ENCODE measurements at regions not wholly inside any gene's neighbourhood (a gene's known extent, or its start where the extent isn't known, plus 50 kb on each side); places are given as distances from the start of the nearest gene placed in this dataset.

- no peak for DNase-seq (ENCODE audit: low spot score)
- no peak for TF ChIP-seq CTCF (IDR thresholded peaks at IDR 0.05; ENCODE audit: borderline replicate concordance, control extremely low read depth, extremely low read depth, insufficient read depth, missing control alignments)
- in situ Hi-C loops (cut with MboI; ENCODE audit: low sequenced_read_pairs, unreplicated experiment), result no loop called here
Observed at GRCh38 chr12:131418121-131418520, 292.8 kb upstream of the SFSWAP start.

- in situ Hi-C loops (cut with MboI; ENCODE audit: low sequenced_read_pairs, unreplicated experiment), result no loop called here
- no peak for DNase-seq (ENCODE audit: low spot score)
- TF ChIP-seq CTCF (IDR thresholded peaks at IDR 0.05; ENCODE audit: borderline replicate concordance, control extremely low read depth, extremely low read depth, insufficient read depth, missing control alignments), result no peak
Observed at GRCh38 chr12:131418884-131419283, 292.0 kb upstream of the SFSWAP start.

- in situ Hi-C loops (cut with MboI; ENCODE audit: low sequenced_read_pairs, unreplicated experiment), result no loop called here
- no peak for DNase-seq (ENCODE audit: low spot score)
Observed at GRCh38 chr12:131420867-131421447, 289.9 kb upstream of the SFSWAP start.

GRCh38 chr12:131421509-131422186, 289.2 kb upstream of the SFSWAP start:
- in situ Hi-C loops (cut with MboI; ENCODE audit: low sequenced_read_pairs, unreplicated experiment), result no loop called here
- TF ChIP-seq CTCF (IDR thresholded peaks at IDR 0.05; ENCODE audit: borderline replicate concordance, control extremely low read depth, extremely low read depth, insufficient read depth, missing control alignments), result no peak
- DNase-seq (ENCODE audit: low spot score), result no peak

More at GRCh38 chr12:131420867-131421447, 289.9 kb upstream of the SFSWAP start:
- TF ChIP-seq CTCF (IDR thresholded peaks at IDR 0.05; ENCODE audit: borderline replicate concordance, control extremely low read depth, extremely low read depth, insufficient read depth, missing control alignments), result no peak

- no peak for TF ChIP-seq CTCF (IDR thresholded peaks at IDR 0.05; ENCODE audit: borderline replicate concordance, control extremely low read depth, extremely low read depth, insufficient read depth, missing control alignments)
- DNase-seq (ENCODE audit: low spot score), result no peak
- in situ Hi-C loops (cut with MboI; ENCODE audit: low sequenced_read_pairs, unreplicated experiment), result no loop called here
Observed at GRCh38 chr12:131422187-131422520, 288.7 kb upstream of the SFSWAP start.

- in situ Hi-C loops (cut with MboI; ENCODE audit: low sequenced_read_pairs, unreplicated experiment), result no loop called here
- TF ChIP-seq CTCF (IDR thresholded peaks at IDR 0.05; ENCODE audit: borderline replicate concordance, control extremely low read depth, extremely low read depth, insufficient read depth, missing control alignments), result no peak
- DNase-seq (ENCODE audit: low spot score), result no peak
Observed at GRCh38 chr12:131422744-131423143, 288.1 kb upstream of the SFSWAP start.

Data from GM13976 (cell line).